ENCODE measurements at regions not wholly inside any gene's neighbourhood (a gene's known extent, or its start where the extent isn't known, plus 50 kb on each side); places are given as distances from the start of the nearest gene placed in this dataset.

- H3K27ac ChIP-seq: no peak overlapping the region
- H3K4me1 ChIP-seq: no peaks in the 10 kb centered on the region
- WGBS (ENCODE audit: missing lambda C conversion rate): 68% methylated on average over 20 of the region's 20 CpGs
- no peak for TF ChIP-seq GATA3 (IDR thresholded peaks at IDR 0.05; ENCODE audit: borderline replicate concordance)
- no peak for TF ChIP-seq TP53 (CRISPR knock-in tag; IDR thresholded peaks at IDR 0.05)
- no peak for TF ChIP-seq HOXA7 (CRISPR knock-in tag; IDR thresholded peaks at IDR 0.05)
- no peak for TF ChIP-seq RFX5 (IDR thresholded peaks at IDR 0.05)
- no peak for TF ChIP-seq ZFP36 (IDR thresholded peaks at IDR 0.05; ENCODE audit: borderline replicate concordance, partially characterized antibody)
- TF ChIP-seq EHF (CRISPR knock-in tag; IDR thresholded peaks at IDR 0.05): no peak
- no peak for TF ChIP-seq BHLHE40 (IDR thresholded peaks at IDR 0.05; ENCODE audit: low read depth, low read length)
- TF ChIP-seq HES2 (IDR thresholded peaks at IDR 0.05): no peak
- TF ChIP-seq SMC3 (IDR thresholded peaks at IDR 0.05): no peak
- TF ChIP-seq MAFK (IDR thresholded peaks at IDR 0.05; ENCODE audit: partially characterized antibody): no peak
- no peak for TF ChIP-seq HOXB5 (CRISPR knock-in tag; IDR thresholded peaks at IDR 0.05)
- TF ChIP-seq PBX3 (IDR thresholded peaks at IDR 0.05): no peak
- no peak for TF ChIP-seq ELK1 (IDR thresholded peaks at IDR 0.05; ENCODE audit: low read depth, low read length)
- no peak overlapping the region for H3K4me3 ChIP-seq
- ATAC-seq (no peak), DNase-seq (ENCODE audit: low read depth in 1 of 2, low spot score in 1 of 2) (no peak), FAIRE-seq (no peak)
- H3K4me2 ChIP-seq: no peak overlapping the region
- ChIA-PET POLR2A (no interaction called here), CTCF (no interaction called here)
- H3K9me3 ChIP-seq: no peaks in the 10 kb centered on the region
Measured at GRCh38 chr10:118108194-118109026, 61.7 kb upstream of the RAB11FIP2 start.

- Histone ChIP-seq H3K9me3 (no peaks in the 10 kb centered on the region), H3K4me3 (no peak overlapping the region), H3K27ac (no peak overlapping the region), H3K4me2 (no peak overlapping the region), H3K4me1 (no peaks in the 10 kb centered on the region)
- ChIA-PET POLR2A (no interaction called here), CTCF (no interaction called here)
- FAIRE-seq (no peak), ATAC-seq (no peak), DNase-seq (ENCODE audit: low read depth in 1 of 2, low spot score in 1 of 2) (no peak)
- WGBS (ENCODE audit: missing lambda C conversion rate): 63% methylated on average over 2 of the region's 2 CpGs
- TF ChIP-seq REST (IDR thresholded peaks at IDR 0.05): no peak
- TF ChIP-seq E2F6 (IDR thresholded peaks at IDR 0.05; ENCODE audit: borderline replicate concordance, low read depth): no peak
- TF ChIP-seq HEYL (CRISPR knock-in tag; IDR thresholded peaks at IDR 0.05): no peak
- TF ChIP-seq RNF2 (IDR thresholded peaks at IDR 0.05; ENCODE audit: borderline replicate concordance, low read depth): no peak
- TF ChIP-seq CBX8 (IDR thresholded peaks at IDR 0.05): no peak
- TF ChIP-seq POLR2A (IDR thresholded peaks at IDR 0.05; ENCODE audit: low read length): no peak
- no peak for TF ChIP-seq HES2 (IDR thresholded peaks at IDR 0.05)
Measured at GRCh38 chr10:118107541-118107940, 60.8 kb upstream of the RAB11FIP2 start.
